Neuronal stem cell (in vitro differentiated cells): ENCODE measurements at regions not wholly inside any gene's neighbourhood (a gene's known extent, or its start where the extent isn't known, plus 50 kb on each side); places are given as distances from the start of the nearest gene placed in this dataset.

ENCODE experiments used
- DNase-seq: peaks from one replicate; pipeline ENCODE4 v3.0.0-alpha.2; 2013; ENCODE audit warnings: low spot score
- H2AFZ ChIP-seq: one replicate; pipeline ENCODE4 v1.6.1; 2013; ENCODE audit warnings: mild to moderate bottlenecking, low read length, inconsistent platforms
- H2AK5ac ChIP-seq: 2 replicates; pipeline ENCODE4 v1.6.1; 2013; ENCODE audit warnings: low read depth, mild to moderate bottlenecking, inconsistent platforms, low read length, moderate library complexity, mixed read lengths
- H2BK120ac ChIP-seq: 2 replicates; pipeline ENCODE4 v1.6.1; 2013; ENCODE audit warnings: low read depth, mild to moderate bottlenecking, inconsistent platforms, low read length, moderate library complexity, mixed read lengths
- H2BK12ac ChIP-seq: one replicate; pipeline ENCODE4 v1.6.1; 2013; ENCODE audit warnings: low read length, inconsistent platforms
- H2BK15ac ChIP-seq: 2 replicates; pipeline ENCODE4 v1.6.1; 2013; ENCODE audit warnings: mild to moderate bottlenecking, low read length, inconsistent platforms, mixed read lengths
- H2BK5ac ChIP-seq: one replicate; pipeline ENCODE4 v1.6.1; 2013; ENCODE audit warnings: inconsistent platforms, mild to moderate bottlenecking, low read length, moderate library complexity
- H3K14ac ChIP-seq: one replicate; pipeline ENCODE4 v1.6.1; 2013; ENCODE audit warnings: low read length, inconsistent platforms
- H3K18ac ChIP-seq: 2 replicates; pipeline ENCODE4 v1.6.1; 2013; ENCODE audit warnings: low read length, inconsistent platforms
- H3K23ac ChIP-seq: 2 replicates; pipeline ENCODE4 v1.6.1; 2013; ENCODE audit warnings: low read depth, mild to moderate bottlenecking, mixed read lengths, low read length, inconsistent platforms; ENCODE audit not compliant: poor library complexity
- H3K27ac ChIP-seq: replicated peaks from 3 replicates; pipeline ENCODE4 v1.5.1; 2013; ENCODE audit warnings: low read length, inconsistent platforms
- H3K27me3 ChIP-seq, 3 experiments: 2 replicates each; pipeline ENCODE4 v1.6.1; 2013; ENCODE audit warnings: low read length in 3 of 3, mild to moderate bottlenecking in 2 of 3, inconsistent platforms in 1 of 3, low read depth in 1 of 3, mixed read lengths in 1 of 3, moderate library complexity in 1 of 3; ENCODE audit not compliant: control insufficient read depth in 3 of 3, insufficient read depth in 3 of 3
- H3K36me3 ChIP-seq, 2 donors: replicated peaks in 1 of 2; 2 replicates each; pipeline ENCODE4 v1.6.1; 2013; ENCODE audit warnings: low read length in 2 of 2; ENCODE audit not compliant: control insufficient read depth in 2 of 2, insufficient read depth in 2 of 2
- H3K4ac ChIP-seq: 2 replicates; pipeline ENCODE4 v1.6.1; 2013; ENCODE audit warnings: inconsistent platforms, mild to moderate bottlenecking, low read length, moderate library complexity
- H3K4me1 ChIP-seq, 2 donors: 1 replicate in 1 of 2; 2 replicates in 1 of 2; pipeline ENCODE4 v1.6.1; 2013; ENCODE audit warnings: low read length in 2 of 2, low read depth in 1 of 2; ENCODE audit not compliant: control insufficient read depth in 2 of 2, insufficient read depth in 1 of 2
- H3K4me2 ChIP-seq: one replicate; pipeline ENCODE4 v1.6.1; 2013; ENCODE audit warnings: mild to moderate bottlenecking, low read length, inconsistent platforms; ENCODE audit not compliant: insufficient read depth, poor library complexity, severe bottlenecking
- H3K4me3 ChIP-seq, 2 donors: 2 replicates each; pipeline ENCODE4 v1.5.1; 2013; ENCODE audit warnings: low read length in 2 of 2, mild to moderate bottlenecking in 2 of 2, inconsistent platforms in 1 of 2, moderate library complexity in 1 of 2
- H3K79me1 ChIP-seq: one replicate; pipeline ENCODE4 v1.6.1; 2013; ENCODE audit warnings: low read depth, mild to moderate bottlenecking, inconsistent platforms, low read length, moderate library complexity
- H3K9ac ChIP-seq: one replicate; pipeline ENCODE4 v1.6.1; 2013; ENCODE audit warnings: mild to moderate bottlenecking, low read depth, low read length, inconsistent platforms; ENCODE audit not compliant: poor library complexity
- H3K9me3 ChIP-seq, 2 donors: replicated peaks in 1 of 2; 2 replicates each; pipeline versions ENCODE3 to v1.6.1; 2013; ENCODE audit warnings: low read length in 2 of 2, mild to moderate bottlenecking in 2 of 2, inconsistent platforms in 1 of 2, low read depth in 1 of 2, mixed read lengths in 1 of 2, moderate library complexity in 1 of 2; ENCODE audit not compliant: control insufficient read depth in 2 of 2, insufficient read depth in 1 of 2
- H4K8ac ChIP-seq: one replicate; pipeline ENCODE4 v1.6.1; 2013; ENCODE audit warnings: low read depth, mild to moderate bottlenecking, inconsistent platforms, low read length, moderate library complexity
- H4K91ac ChIP-seq: one replicate; pipeline ENCODE4 v1.6.1; 2013; ENCODE audit warnings: low read length, low read depth, mild to moderate bottlenecking, inconsistent platforms; ENCODE audit not compliant: poor library complexity
- WGBS, 2 donors: extraction: QIAGEN DNeasy Blood & Tissue Kit; methylation state at CpG; one replicate each; pipeline ENCODE4 v1.1.7; 2013; ENCODE audit warnings: missing lambda C conversion rate in 2 of 2, mixed read lengths in 1 of 2; ENCODE audit not compliant: insufficient read length in 2 of 2, insufficient replicate concordance in 1 of 2; ENCODE audit errors: extremely low coverage in 2 of 2; 5-methylcytosine and 5-hydroxymethylcytosine counted together

DNA sequence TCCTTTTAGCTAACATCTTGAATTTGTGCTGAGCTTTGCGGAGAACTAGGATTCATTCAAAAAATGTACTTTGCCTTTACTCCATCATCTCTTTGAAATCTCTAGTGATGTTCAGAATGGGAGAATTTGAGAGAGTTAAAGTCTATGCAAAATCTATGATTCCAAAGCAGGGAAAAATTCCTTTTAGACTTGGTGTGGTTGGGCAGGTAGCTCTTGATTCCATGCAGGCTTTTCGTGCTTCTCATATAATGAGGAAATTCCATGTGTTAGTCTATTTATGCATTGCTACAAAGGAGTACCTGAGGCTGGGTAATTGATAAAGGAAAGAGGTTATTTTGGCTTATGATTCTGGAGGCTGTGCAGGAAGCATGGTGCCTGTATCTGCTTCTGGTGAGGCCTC, 258.9 kb upstream of the EPHA4 start:
- H4K91ac ChIP-seq = no peak overlapping the region
- no peaks in the 10 kb centered on the region for H3K9me3 ChIP-seq
- no peak overlapping the region for H2AK5ac ChIP-seq
- H3K18ac ChIP-seq = no peak overlapping the region
- no peak overlapping the region for H2BK15ac ChIP-seq
- no peak overlapping the region for H4K8ac ChIP-seq
- DNase-seq = no peak
- no peak overlapping the region for H2AFZ ChIP-seq
- H3K27ac ChIP-seq = no peak overlapping the region
- no peaks in the 10 kb centered on the region for H3K36me3 ChIP-seq
- no peak overlapping the region for H2BK5ac ChIP-seq
- H3K4me2 ChIP-seq = no peak overlapping the region
- H3K9ac ChIP-seq = no peak overlapping the region
- H3K4me1 ChIP-seq = no peaks in the 10 kb centered on the region
- no peaks in the 10 kb centered on the region for H3K79me1 ChIP-seq
- no peak overlapping the region for H3K14ac ChIP-seq
- no peak overlapping the region for H2BK12ac ChIP-seq
- no CpG with 5 or more reads among the region's 2 CpGs for WGBS, 2 donors
- H3K23ac ChIP-seq = no peak overlapping the region
- no peak overlapping the region for H3K4ac ChIP-seq
- H3K4me3 ChIP-seq = no peak overlapping the region
- H2BK120ac ChIP-seq = no peak overlapping the region
- no peaks in the 10 kb centered on the region for H3K27me3 ChIP-seq

- DNase-seq = no peak
- no peak overlapping the region for H3K18ac ChIP-seq
- no peaks in the 10 kb centered on the region for H3K27me3 ChIP-seq
- no peak overlapping the region for H2AFZ ChIP-seq
- H3K9me3 ChIP-seq = no peaks in the 10 kb centered on the region
- H2BK15ac ChIP-seq = no peak overlapping the region
- no peak overlapping the region for H2BK120ac ChIP-seq
- no peaks in the 10 kb centered on the region for H3K36me3 ChIP-seq
- no CpG with 5 or more reads among the region's 2 CpGs for WGBS, 2 donors
- no peak overlapping the region for H2AK5ac ChIP-seq
- no peak overlapping the region for H3K14ac ChIP-seq
- H3K4me3 ChIP-seq = no peak overlapping the region
- H3K27ac ChIP-seq = no peak overlapping the region
- no peak overlapping the region for H3K4ac ChIP-seq
- H3K79me1 ChIP-seq = no peaks in the 10 kb centered on the region
- no peak overlapping the region for H2BK5ac ChIP-seq
- no peak overlapping the region for H2BK12ac ChIP-seq
- no peak overlapping the region for H3K4me2 ChIP-seq
- H3K9ac ChIP-seq = no peak overlapping the region
- H3K23ac ChIP-seq = no peak overlapping the region
- H4K91ac ChIP-seq = no peak overlapping the region
- no peak overlapping the region for H4K8ac ChIP-seq
- H3K4me1 ChIP-seq = peaks cover 0 to 2% of the 10 kb centered on the region in 2 donors
Observed at GRCh38 chr2:221822416-221822815, 250.3 kb upstream of the EPHA4 start.

DNA sequence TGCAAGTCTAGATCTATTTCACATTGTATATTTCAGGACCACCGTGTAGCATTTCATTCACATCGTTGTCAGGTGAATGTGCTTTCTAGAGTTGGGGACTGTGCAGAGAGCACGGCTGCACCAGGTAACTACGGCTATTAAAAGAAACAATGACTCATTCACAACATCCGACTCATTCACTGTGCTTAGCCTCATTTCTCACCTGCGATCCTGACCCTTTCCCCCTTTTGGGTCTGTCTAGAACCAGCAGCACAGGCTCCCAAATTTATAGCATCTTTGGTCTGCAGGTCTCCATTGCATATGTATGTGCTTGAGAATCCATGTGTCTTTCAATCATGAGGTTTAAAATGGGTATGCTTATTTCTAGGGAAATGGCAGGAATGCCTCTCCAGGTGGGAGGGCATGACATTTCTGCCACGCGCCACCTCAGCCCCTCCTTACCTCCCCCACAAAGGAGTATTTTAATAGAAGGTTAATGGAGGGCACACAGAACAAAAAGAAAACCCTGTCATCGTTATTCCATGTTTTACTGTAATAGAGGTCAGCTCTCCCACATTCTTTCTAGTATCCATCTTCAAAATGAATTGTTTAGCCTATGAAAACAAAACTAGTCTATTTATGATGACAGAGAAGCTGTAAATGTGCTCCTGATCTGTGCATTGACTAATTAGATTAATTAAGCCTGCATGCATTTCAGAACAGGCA, 246.7 kb upstream of the EPHA4 start:
- Histone ChIP-seq H3K9me3 (no peaks in the 10 kb centered on the region), H4K91ac (no peak overlapping the region), H3K79me1 (no peaks in the 10 kb centered on the region), H3K9ac (no peak overlapping the region), H3K4me1 (peaks cover 0 to 2% of the 10 kb centered on the region in 2 donors), H2BK12ac (no peak overlapping the region), H3K18ac (no peak overlapping the region), H3K23ac (no peak overlapping the region), H2BK15ac (no peak overlapping the region), H3K27me3 (no peaks in the 10 kb centered on the region), H3K36me3 (no peaks in the 10 kb centered on the region), H3K4me3 (no peak overlapping the region), H3K27ac (no peak overlapping the region), H2BK5ac (no peak overlapping the region), H3K4me2 (no peak overlapping the region), H3K14ac (no peak overlapping the region), H3K4ac (no peak overlapping the region), H2AK5ac (no peak overlapping the region), H4K8ac (no peak overlapping the region), H2BK120ac (no peak overlapping the region), H2AFZ (no peak overlapping the region)
- no peak for DNase-seq
- no CpG with 5 or more reads among the region's 9 CpGs for WGBS, 2 donors

DNA sequence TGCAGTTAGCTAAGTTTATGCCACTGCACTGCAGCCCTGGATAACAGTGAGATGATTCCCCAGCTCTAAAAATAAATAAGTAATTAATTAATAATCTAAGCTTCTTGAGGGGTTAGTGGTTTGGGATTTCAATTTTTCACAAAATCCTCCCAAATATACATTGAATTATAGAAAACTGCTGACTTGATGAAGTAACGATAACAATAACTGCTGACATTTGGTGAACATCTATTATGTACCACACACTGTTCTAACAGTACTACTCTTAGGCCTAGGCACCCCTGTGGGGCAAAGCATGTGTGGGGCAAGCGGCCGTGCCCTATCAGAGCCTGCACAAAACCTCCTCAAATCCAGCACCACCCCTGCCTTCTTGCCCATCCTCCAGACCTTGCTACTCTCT, 245.8 kb upstream of the EPHA4 start:
- Histone ChIP-seq H3K4me2 (no peak overlapping the region), H3K4me3 (no peak overlapping the region), H3K27me3 (no peaks in the 10 kb centered on the region), H3K4me1 (peaks cover 0 to 2% of the 10 kb centered on the region in 2 donors), H3K27ac (no peak overlapping the region), H3K9ac (no peak overlapping the region), H3K14ac (peak overlapping the region; percentile 22), H2AFZ (no peak overlapping the region), H3K18ac (no peak overlapping the region), H2BK12ac (no peak overlapping the region), H3K4ac (no peak overlapping the region), H4K91ac (no peak overlapping the region), H2BK15ac (no peak overlapping the region), H2AK5ac (no peak overlapping the region), H3K9me3 (no peaks in the 10 kb centered on the region), H3K79me1 (no peaks in the 10 kb centered on the region), H3K23ac (no peak overlapping the region), H2BK5ac (no peak overlapping the region), H3K36me3 (no peaks in the 10 kb centered on the region), H2BK120ac (no peak overlapping the region), H4K8ac (no peak overlapping the region)
- WGBS, 2 donors = no CpG with 5 or more reads among the region's 3 CpGs
- no peak for DNase-seq
